PFSK-1 (cell line): ENCODE measurements at regions not wholly inside any gene's neighbourhood (a gene's known extent, or its start where the extent isn't known, plus 50 kb on each side); places are given as distances from the start of the nearest gene placed in this dataset.

Experiments used
- FOXP2 ChIP-seq: optimal IDR thresholded peaks from 2 replicates; pipeline ENCODE3; 2011; ENCODE audit warnings: borderline replicate concordance, control low read depth, inconsistent platforms; ENCODE audit not compliant: insufficient read depth; ENCODE audit errors: extremely low read length, extremely low read depth
- POLR2AphosphoS5 ChIP-seq: IDR thresholded peaks from 2 replicates; pipeline ENCODE4 v1.6.1; 2012; ENCODE audit warnings: low read depth, mild to moderate bottlenecking, control low read depth, low read length, moderate library complexity
- SIN3A ChIP-seq: IDR thresholded peaks from 2 replicates; pipeline ENCODE4 v1.6.1; 2012; ENCODE audit warnings: mild to moderate bottlenecking, low read length, moderate library complexity, borderline replicate concordance; ENCODE audit not compliant: insufficient read depth
- TAF1 ChIP-seq: IDR thresholded peaks from 2 replicates; pipeline ENCODE4 v1.6.1; 2012; ENCODE audit warnings: low read length, control low read depth, borderline replicate concordance; ENCODE audit not compliant: insufficient read depth
- TF ChIP-seq, protein P1 (sequence below), 2 experiments: IDR thresholded peaks; 2 replicates each; pipeline versions ENCODE4 v1.6.1 to v1.8.0; 2011 to 2012; ENCODE audit warnings: low read depth in 2 of 2, low read length in 2 of 2, control low read depth in 1 of 2, inconsistent platforms in 1 of 2, mild to moderate bottlenecking in 1 of 2, moderate library complexity in 1 of 2; ENCODE audit not compliant: insufficient read depth in 1 of 2

DNA sequence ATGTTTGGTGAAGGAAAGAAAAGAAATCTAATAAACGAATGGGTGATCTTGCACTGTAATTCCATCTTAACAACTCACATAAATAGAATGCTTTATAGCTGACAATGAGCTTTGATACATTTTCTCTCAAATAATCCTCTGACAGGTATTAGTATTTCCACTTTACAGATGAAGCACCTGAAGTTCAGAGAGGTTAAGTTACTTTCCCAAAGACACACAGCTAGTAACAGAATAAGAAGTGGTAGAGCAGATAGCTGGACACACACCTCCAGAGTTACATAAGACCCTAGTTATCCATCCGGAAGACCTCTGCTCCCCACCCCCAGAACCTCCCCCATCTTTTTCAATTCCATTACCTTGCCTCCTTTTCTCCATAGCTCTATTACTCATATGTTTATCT lies 213.3 kb upstream of the ZC3H12A start:
- TF ChIP-seq TAF1 (no peak), SIN3A (no peak), POLR2AphosphoS5 (no peak), FOXP2 (no peak)
- TF ChIP-seq, protein P1, sequence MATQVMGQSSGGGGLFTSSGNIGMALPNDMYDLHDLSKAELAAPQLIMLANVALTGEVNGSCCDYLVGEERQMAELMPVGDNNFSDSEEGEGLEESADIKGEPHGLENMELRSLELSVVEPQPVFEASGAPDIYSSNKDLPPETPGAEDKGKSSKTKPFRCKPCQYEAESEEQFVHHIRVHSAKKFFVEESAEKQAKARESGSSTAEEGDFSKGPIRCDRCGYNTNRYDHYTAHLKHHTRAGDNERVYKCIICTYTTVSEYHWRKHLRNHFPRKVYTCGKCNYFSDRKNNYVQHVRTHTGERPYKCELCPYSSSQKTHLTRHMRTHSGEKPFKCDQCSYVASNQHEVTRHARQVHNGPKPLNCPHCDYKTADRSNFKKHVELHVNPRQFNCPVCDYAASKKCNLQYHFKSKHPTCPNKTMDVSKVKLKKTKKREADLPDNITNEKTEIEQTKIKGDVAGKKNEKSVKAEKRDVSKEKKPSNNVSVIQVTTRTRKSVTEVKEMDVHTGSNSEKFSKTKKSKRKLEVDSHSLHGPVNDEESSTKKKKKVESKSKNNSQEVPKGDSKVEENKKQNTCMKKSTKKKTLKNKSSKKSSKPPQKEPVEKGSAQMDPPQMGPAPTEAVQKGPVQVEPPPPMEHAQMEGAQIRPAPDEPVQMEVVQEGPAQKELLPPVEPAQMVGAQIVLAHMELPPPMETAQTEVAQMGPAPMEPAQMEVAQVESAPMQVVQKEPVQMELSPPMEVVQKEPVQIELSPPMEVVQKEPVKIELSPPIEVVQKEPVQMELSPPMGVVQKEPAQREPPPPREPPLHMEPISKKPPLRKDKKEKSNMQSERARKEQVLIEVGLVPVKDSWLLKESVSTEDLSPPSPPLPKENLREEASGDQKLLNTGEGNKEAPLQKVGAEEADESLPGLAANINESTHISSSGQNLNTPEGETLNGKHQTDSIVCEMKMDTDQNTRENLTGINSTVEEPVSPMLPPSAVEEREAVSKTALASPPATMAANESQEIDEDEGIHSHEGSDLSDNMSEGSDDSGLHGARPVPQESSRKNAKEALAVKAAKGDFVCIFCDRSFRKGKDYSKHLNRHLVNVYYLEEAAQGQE (IDR thresholded peaks at IDR 0.05; ENCODE audit: insufficient read depth in 1 of 2, low read depth in 2 of 2, low read length in 2 of 2), result no peak
